Hindlimb muscle (tissue), 1 donor: ENCODE measurements at regions not wholly inside any gene's neighbourhood (a gene's known extent, or its start where the extent isn't known, plus 50 kb on each side); places are given as distances from the start of the nearest gene placed in this dataset.
A peak's percentile ranks its signal among the peaks of the same experiment; 100 is the strongest.

ENCODE experiments used
- DNase-seq: peaks from one replicate; pipeline ENCODE4 v3.0.0-alpha.2; 2013

- no peak for DNase-seq
These were observed 55.5 kb downstream of the MID1IP1 start for GRCh38 chrX:38856670-38857265.

DNA sequence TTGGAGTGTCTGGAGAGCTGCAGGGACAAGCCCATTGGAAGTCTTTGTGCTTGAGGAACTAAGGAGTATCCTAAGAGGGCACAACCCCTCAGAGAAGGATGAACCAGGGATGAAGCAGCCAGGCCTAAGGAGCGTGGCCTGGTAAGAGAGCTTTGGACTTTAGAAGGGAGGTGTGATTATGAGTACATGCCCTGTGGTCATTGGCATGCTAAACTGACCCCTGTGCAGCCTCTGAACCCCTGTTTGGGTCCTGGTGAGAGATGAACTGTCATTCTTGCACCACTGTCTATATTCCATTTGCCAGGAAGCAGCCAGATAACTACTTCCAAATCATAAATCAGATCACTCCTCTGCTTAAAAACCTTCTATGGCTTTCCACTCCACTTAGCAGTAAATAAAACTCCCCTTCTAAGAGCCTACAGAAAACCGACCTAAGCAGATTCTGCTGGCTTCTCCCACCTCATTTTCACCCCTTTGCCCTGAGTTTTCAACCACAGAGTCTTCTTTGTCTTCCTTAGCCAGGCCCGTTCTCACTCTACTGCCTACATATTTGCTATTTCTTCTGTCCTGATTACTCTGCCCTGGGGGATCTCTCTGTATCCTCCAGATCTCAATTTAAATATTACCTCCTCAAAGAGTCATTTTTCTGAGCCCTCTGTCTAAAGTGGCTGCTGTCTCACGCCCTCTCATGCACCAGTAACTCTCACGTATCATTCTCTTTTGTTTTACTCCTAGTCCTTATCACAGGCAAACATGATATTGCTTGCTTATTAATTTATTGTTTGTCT is 56.7 kb downstream of the MID1IP1 start:
- no peak for DNase-seq

DNA sequence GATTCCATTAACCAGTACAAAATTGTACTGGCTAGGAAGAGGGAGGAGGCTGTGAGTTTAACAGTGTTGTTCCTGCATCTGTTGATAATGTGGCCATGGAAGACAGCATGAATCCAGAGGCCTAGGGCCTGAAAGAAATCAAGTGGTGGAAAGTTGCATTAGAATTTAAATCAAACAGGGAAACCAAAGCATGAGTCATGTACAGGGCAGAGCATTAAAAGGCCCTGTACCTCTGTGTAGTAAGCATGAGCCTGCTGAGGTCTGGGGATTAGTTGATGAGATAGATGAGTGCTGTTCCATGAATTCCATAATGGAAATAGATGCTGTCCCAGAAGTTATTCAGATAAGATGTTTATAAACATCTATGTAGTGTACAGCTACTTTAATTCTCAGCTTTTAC is 58.3 kb downstream of the MID1IP1 start:
- DNase-seq = no peak

GRCh38 chrX:38860106-38861013 is 59.1 kb downstream of the MID1IP1 start:
- no peak for DNase-seq

DNA sequence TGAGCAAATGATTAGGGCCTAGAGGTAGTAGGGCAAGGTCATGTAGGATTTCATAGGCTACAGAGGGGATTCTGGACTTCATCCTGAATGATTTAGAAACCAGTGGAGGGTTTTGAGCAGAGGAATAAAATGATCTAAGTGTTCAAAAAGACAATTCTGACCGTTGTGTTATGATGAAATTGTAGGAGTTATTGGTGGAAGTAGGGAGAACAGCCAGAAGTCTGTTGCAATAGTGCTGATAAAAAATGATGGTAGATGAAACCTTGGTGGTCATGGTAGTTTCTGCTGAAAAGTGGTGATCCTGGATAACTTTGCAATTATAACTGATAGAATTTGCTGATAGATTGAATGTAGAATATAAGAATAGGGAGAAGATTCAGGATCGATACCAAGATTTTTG is 60.2 kb downstream of the MID1IP1 start:
- DNase-seq = no peak

DNA sequence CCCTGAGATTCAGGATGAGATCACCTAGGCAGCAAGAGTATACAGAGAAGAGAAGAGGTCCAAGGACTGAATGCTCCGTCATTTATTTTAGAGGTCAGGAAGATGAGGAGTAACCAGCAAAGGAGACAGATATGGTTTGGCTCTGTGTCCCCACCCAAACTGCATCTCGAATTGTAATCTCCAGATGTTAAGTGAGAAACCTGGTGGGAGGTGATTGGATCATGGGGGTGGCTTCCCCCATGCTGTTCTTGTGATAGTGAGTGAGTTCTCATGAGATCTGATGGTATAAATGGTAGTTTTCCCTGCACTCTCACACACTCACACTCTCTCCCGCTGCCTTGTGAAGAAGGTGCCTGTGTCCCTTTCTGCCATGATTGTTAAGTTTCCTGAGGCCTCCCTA is 60.8 kb downstream of the MID1IP1 start:
- DNase-seq = no peak

DNA sequence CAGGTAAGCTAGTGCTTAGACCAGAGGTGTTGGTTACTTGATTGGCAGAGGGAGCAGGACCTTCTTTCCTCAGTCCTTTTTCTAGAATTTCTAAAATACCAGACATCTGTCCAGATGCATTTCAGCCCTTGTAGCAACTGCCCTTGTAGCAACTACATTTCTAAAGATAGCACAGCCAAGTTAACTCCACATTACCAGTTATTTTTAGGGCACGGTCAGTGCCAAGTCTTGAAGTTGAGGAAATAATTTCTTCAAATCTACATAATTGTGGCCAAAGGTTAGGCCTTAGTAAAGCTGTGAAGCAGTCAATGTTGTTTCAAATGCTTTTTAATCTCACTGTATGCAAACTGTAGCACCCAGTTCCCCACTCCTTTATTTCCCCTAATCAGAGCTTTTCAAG is 62.9 kb downstream of the MID1IP1 start:
- DNase-seq = no peak

DNA sequence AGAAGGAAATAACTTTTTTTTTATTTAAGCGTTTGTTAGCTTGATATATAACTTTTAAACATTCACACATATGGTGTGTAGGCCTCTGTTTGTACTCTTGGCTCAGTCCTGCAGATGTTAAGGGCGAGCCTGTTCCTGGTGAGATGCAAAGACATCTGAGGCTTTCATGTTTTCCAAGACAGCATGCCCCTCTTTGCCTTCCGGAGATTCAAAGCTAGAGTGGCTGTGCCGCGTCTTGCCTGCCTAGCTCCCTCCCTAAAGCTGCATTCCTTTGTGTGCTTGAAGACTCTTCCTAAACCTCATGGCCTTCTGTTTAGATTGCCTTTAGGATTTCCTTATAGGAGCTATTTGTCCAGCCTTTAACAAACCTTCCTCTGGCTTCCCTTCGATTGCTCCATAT is 67.1 kb downstream of the MID1IP1 start:
- no peak for DNase-seq

DNA sequence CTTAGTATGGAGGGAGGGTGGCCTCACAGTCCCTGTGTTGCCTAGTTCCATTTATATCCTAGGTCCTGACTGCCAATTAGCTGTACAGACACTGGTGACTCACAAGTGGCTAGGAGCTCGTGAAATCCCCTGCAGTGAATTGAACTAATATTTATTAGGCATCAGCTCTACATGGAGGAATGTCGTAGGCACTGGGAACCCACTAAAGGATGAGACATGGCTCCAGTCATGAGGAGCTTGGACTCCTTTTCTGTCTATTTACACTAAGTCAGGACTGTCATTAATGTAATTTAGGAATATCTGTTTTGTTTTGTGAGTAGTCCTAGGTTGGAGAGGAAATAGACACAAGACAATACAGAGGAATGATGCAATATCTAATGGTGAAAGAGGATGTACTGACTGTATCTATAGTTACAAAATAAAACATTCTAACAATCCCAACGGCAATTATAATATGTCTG is 67.7 kb downstream of the MID1IP1 start:
- no peak for DNase-seq

DNA sequence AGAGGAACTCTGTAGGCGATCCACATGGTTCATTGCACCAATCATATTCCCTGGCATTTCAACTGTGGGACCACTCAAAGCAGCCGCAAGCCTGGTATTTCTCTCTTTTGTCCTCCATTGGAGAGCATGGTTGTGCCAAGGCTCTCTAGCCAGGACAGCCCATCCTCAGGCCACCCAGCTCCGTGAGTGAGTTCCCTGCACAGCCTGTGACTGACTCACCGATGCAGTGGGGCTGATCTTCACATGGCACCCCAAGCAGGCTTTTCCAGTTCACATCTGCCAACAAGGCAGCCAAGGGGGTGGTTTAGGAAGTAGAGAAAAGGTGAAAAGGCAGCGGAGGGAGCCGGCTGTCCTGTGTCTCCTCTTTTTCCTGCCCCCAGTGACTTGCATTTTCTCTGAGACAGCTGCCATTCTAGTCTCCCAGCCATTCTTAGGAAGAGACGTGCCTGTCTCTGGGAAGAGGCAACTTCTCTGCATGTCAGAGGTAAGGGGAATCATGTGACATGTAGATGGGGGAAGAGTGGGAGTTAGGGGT is 69.2 kb downstream of the MID1IP1 start:
- no peak for DNase-seq

DNA sequence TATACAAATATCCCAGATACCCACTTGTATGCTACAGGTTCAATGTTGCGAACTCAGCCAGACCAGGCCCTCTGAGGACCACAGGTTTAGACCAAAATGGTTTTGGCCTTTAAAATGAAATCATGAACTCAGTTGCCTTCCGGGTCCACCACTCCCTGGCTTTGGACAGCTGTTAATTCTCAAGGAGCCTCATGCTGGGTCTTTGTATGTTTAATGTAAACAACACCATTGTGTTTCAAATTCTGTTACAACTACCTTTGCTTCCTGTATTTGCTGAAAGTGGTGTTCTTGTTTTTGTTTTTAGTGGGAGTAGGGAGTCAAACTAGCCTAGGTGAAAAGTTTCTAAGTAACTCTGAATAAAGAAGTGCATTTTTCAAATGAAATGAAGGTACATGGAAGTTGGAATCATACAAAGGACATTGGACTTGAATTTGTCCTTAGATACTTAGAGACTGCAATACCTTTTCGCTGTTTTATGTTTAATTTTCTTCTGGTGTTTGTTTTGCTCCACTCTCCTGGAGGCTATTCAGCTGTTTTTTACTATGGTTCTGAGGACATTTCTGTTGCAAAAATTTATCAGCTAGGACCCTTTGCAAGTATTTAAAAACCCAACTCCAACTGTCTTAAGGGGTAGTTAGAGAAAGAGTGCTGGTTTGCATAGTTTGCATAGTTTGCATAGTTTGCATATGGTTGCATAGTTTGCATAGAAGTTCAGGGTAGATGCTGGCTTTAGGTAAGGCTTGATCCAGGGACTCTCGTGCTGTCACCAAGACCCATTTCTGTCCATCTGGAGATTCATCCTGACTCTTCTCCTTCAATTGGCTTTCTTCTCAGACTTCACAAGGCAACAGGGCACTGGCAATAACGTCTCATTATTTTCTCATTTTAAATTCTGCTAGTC is 70.1 kb downstream of the MID1IP1 start:
- DNase-seq = no peak

DNA sequence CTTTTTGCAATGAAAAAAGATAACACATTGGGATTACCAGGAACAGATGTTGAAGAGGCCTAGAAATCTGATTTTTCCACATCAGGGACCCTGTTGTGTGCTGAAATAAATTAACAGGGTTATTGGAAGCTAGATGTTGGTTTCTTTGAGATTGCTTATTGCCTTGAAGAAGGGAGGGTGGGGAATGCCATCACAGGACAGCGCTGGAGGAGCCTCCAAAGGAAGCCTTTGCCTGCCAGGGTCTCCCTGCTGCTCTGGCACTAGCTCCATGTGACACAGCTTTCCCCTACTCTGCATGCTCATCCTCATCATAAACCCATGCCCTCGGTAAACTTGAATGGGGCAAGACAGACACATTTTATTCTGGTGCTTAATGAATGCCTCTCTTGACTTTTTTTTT is 76.1 kb downstream of the MID1IP1 start:
- no peak for DNase-seq

- DNase-seq = no peak
These were observed 77.5 kb downstream of the MID1IP1 start for GRCh38 chrX:38878641-38879340.

GRCh38 chrX:38879631-38880220 is 78.5 kb downstream of the MID1IP1 start:
- peak; percentile 46 for DNase-seq

GRCh38 chrX:38880296-38880854 is 79.1 kb downstream of the MID1IP1 start:
- no peak for DNase-seq

GRCh38 chrX:38881066-38881465 is 79.8 kb downstream of the MID1IP1 start:
- DNase-seq = no peak

DNA sequence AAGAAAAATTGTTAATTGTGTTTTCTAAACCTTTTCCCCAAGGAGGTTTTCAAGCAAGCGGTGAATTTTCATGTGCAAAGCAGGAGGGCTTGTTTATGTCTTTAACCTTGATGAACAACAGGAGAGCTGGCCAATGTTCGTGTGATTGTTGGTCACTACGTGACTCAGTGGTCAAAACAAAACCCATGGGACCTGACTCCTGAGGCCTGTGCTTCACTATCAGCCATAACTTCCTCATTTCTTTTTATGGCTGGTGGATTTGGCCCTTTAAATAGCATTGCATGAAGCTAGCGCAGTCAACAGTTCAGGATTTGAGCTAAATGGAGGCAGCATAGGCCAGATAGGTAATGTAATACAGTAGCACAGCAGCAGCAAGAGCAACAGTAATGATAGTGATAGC is 80.5 kb downstream of the MID1IP1 start:
- DNase-seq = no peak

- DNase-seq = no peak
These were observed 81.8 kb downstream of the MID1IP1 start for GRCh38 chrX:38882894-38883626.

GRCh38 chrX:38886112-38886511 is 84.9 kb downstream of the MID1IP1 start:
- DNase-seq = no peak

GRCh38 chrX:38887222-38887621 is 86.0 kb downstream of the MID1IP1 start:
- DNase-seq = no peak
